ENCODE measurements at regions not wholly inside any gene's neighbourhood (a gene's known extent, or its start where the extent isn't known, plus 50 kb on each side); places are given as distances from the start of the nearest gene placed in this dataset.

- DNase-seq, result no peak
Observed at GRCh38 chr12:83826112-83826511, 1086.5 kb downstream of the SLC6A15 start.

DNA sequence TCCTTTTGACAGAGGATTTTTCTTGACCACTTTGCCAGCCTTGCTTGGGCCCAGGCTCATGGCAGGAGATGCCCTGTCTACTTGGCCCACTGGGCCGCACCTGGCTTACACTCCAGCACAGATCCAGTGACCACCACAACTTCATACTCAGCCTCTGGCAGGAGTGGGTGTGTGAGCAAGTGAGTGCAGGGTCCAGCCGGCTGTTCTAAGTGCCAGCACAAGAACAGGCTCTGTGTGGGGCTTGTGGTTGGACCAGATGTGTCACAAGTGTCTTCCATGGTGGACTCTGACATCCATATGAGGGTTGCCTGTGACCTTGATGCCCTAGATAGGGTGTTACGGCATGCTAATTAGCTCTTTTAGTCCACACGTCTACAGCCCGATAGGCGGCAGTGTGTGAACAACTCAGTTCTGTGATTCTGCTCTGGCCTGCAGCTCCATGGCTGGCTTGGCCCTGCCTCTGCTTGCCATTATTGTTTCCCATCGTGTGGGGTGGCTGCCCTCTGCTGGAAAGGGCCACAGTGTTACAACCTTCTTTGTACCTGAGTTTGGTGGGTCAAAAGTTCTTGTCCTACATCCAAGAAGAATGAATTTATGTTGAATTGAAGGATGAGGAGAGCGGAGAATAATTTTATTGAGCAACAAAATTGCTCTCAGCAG is 1089.1 kb downstream of the SLC6A15 start:
- no peak for DNase-seq

- DNase-seq, result no peak
Observed at GRCh38 chr12:83821967-83822366, 1090.6 kb downstream of the SLC6A15 start.

- DNase-seq, result peak in 2 of 3 donors; percentile 34 to 37
Observed at GRCh38 chr12:83818881-83819280, 1093.7 kb downstream of the SLC6A15 start.

GRCh38 chr12:83817730-83818129 is 1094.9 kb downstream of the SLC6A15 start:
- no peak for DNase-seq

DNA sequence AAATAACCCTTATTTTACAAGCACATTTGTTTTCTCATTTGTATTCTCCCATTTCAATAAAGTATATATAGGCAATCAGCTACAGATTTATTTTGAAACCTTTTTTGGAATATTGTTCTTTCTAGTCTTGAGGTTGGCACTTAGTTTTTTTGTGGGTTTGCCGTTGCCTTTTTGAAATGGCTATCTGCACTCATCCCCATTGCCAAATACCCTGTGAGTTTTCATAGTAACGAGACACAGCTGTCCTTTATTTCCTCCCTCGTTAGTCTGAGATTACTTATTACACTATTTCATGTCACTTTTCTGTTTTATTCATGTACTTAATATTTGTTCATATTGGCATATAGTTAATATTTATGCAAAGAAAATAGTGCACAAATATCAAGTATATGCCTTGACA is 1104.0 kb downstream of the SLC6A15 start:
- DNase-seq, result no peak

DNA sequence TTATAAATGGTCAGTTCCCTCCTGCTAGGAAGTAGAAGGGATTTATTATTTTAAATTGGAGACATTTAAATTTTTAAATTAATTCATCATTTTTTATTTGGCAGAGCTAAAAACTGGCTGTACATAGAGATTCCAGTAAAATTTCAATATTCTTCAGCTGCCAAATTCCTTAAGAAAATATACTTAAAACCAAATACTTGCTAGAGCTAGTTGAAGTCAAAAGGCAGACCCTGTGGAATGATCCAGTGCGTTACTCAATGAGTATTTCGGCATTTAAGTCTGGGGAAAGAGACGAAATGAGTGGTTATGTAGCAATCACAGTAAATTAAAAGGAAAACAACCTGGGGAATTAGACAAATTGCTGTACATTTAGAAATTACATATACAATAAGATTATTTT is 1104.7 kb downstream of the SLC6A15 start:
- DNase-seq, result peak in 2 of 3 donors; percentile 49 to 69

GRCh38 chr12:83805873-83806272 is 1106.7 kb downstream of the SLC6A15 start:
- DNase-seq, result no peak

DNA sequence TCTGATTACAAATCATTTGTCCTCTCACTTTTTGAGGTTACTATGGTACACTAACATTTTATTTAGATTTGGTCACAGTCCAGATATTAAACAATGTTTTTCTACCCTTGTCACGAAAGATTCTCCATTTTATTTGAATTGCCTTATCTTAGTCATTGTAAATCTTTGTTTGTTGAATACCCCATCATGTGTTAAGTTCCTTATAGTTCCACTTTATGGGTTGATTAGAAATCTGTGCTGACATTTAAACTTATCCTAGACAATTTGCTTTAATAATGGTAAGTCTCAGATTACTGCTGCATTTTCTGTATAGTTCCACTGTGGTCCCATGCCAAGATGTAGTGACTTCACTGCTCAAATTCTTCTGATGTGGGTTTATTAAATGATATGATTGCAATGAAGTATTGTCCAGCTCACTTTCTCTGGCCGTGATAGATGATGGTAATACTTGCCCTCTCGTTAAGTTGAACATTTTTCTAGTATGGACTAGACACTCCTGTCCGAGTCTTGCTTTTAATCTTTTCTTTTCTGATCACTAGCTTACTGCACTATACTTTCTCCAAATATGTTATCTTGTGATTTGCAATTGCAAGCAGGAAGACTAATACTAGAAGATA is 1107.3 kb downstream of the SLC6A15 start:
- no peak for DNase-seq

- DNase-seq, result no peak
Observed at GRCh38 chr12:83801972-83802371, 1110.6 kb downstream of the SLC6A15 start.

GRCh38 chr12:83800022-83800421 is 1112.6 kb downstream of the SLC6A15 start:
- no peak for DNase-seq

- no peak for DNase-seq
Observed at GRCh38 chr12:83796531-83796930, 1109.8 kb downstream of the TMTC2 start.

DNA sequence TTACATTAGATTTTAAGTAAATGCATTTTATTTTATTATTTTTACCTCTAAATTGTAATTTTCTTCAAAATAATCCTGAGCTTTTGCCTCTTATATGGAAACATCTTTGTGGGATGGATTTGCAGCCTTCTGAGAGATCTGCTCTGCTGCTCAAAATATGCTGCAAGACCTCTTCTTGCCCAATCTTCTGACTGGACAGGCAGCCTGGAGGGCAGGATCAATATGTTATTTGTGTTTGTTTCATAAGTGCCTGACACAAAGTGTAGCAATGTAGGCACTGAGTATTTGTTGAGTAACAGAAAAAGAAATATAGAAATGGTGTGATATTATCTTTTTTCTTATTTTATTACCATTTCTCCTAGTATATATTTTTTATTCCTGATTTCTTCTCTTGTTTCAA is 1106.9 kb downstream of the TMTC2 start:
- DNase-seq, result no peak

DNA sequence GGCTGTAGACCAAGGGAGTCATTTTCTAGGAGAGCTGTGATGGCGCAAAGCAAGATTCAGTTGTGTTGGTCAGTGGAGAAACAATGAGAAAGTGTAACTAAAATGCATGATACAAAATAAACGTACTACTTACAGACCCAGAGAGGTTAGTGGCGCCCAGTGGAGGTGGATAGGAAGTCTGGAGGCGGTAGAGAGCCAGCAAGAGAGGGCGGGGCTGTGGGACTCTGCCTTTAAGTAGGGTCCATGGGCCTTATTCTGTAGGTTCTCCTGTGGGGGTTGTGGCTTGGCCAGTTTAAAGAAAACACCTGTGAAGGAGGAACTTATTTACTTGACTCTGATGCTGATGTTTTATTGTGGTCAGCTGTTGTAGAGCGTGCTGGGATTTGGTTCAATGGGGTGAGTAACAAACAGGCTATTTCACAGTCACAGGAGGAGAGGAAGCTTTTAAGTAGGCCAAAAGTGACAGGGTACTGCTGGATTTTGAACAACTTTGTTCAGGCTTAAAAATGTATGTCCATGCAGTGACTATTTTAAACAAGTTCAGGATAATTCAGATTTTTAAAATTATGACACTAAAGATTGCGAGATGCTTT is 1097.7 kb downstream of the TMTC2 start:
- no peak for DNase-seq

DNA sequence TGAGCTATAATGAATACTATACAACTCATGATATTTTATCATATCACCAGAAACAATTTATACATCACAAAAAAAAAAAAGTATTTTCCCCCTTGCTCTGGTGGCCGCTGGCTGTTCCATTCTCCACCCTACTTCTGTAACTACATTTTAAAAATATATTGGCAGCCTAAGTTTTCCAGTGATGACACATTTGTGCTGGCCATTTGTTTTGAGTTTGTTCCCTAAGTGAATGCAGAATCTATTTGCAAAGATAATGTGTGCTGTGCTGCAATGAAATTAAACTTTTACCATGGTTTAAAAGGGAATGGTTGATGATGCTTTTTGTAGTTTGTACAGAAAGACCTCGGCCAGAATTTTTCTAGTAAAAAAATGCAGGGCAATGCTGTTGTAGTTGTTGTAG is 1092.8 kb downstream of the TMTC2 start:
- DNase-seq, result peak in 2 of 3 donors; percentile 5 to 8

- peak in 1 of 3 donors; percentile 17 for DNase-seq
Observed at GRCh38 chr12:83769151-83769550, 1082.4 kb downstream of the TMTC2 start.

GRCh38 chr12:83767723-83768122 is 1081.0 kb downstream of the TMTC2 start:
- DNase-seq, result peak in 1 of 3 donors; percentile 10

DNA sequence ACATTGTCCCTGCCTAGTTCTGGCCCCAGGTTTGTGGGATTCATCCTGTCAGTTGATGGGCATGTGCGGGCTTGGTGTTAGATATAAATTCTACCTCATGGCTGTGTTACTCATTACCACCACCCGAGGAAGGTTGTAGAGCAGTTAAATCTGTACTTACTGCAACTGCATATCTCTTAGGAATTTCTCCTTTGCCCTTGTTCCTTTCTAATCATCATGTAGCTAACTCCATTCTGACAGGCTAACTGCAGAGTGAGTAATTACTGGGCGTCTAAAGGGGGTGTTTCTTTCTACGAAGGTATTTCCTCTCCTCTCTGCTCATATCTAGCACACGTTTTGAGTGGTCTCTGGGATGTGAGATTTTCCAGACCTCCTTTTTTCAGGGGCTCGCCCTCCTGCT is 1076.7 kb downstream of the TMTC2 start:
- DNase-seq, result no peak

DNA sequence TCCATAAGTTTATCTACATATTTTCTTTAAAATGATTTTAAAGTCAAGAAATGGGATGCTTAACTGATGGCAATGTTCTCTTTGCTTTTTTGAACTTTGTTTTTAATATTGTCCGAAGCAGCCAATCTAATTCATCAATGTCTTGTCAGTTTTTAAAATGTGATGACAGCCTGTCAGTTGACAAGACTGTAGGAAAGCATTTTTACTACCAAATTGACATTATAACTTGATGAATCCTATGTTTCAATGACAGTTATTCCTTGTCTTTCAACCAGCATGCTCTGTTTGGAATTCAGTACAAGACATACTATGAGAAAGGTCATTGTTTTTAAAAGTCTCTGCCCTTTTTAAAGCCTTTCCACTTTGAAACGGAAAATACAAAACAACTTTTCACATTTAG is 1073.2 kb downstream of the TMTC2 start:
- no peak for DNase-seq

GRCh38 chr12:83758888-83759631 is 1072.4 kb downstream of the TMTC2 start:
- no peak for DNase-seq

DNA sequence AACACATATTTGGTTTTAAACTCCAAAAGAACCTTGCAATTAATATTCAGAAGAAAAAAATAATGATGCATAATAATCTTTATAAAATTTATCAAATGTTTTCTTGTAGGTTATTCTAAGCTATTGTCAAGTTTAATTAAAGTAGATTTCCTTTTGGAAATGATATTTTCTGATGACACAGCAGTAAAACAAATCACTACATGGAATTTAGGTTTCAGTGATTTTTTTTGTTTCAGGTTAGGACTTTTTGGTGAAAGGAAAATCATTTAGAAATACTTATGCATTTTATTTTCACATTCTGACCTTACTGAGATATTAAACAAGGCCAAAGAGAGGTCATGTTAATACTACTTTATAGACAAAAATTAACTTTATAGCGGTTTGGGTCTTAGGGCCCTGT is 1067.2 kb downstream of the TMTC2 start:
- DNase-seq, result no peak

- no peak for DNase-seq
Observed at GRCh38 chr12:83753205-83753604, 1066.5 kb downstream of the TMTC2 start.

- peak; percentile 17 to 54 (median 20) for DNase-seq
Observed at GRCh38 chr12:83739607-83740006, 1052.9 kb downstream of the TMTC2 start.
